GM12874 (cell line): ENCODE measurements at regions not wholly inside any gene's neighbourhood (a gene's known extent, or its start where the extent isn't known, plus 50 kb on each side); places are given as distances from the start of the nearest gene placed in this dataset.

Experiments used
- TF ChIP-seq, protein P1 (sequence below): IDR thresholded peaks from 2 replicates; pipeline ENCODE4 v1.5.1; 2011; ENCODE audit warnings: low read depth, mild to moderate bottlenecking, control low read depth, low read length, moderate library complexity; ENCODE audit not compliant: insufficient read depth

DNA sequence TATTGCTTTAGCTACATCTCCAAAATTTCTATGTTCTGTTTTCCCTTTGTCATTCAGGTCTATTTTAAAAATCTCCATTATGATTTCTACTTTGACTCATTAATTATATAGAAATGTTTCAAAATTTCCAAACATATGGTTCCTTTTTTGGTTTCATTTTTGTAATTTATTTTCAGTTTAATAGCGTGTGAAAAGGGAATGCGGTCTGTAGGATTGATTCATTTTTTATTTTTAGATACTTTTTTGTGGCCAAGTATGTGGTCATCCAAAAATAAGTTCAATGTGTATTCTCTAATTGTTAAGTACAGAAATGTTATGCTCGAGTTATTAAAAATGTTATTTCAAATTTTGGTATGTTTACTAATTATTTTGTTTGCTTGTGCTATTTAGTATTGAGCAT is 72.5 kb upstream of the ANKRD1 start:
- TF ChIP-seq, protein P1, sequence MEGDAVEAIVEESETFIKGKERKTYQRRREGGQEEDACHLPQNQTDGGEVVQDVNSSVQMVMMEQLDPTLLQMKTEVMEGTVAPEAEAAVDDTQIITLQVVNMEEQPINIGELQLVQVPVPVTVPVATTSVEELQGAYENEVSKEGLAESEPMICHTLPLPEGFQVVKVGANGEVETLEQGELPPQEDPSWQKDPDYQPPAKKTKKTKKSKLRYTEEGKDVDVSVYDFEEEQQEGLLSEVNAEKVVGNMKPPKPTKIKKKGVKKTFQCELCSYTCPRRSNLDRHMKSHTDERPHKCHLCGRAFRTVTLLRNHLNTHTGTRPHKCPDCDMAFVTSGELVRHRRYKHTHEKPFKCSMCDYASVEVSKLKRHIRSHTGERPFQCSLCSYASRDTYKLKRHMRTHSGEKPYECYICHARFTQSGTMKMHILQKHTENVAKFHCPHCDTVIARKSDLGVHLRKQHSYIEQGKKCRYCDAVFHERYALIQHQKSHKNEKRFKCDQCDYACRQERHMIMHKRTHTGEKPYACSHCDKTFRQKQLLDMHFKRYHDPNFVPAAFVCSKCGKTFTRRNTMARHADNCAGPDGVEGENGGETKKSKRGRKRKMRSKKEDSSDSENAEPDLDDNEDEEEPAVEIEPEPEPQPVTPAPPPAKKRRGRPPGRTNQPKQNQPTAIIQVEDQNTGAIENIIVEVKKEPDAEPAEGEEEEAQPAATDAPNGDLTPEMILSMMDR: no peak

GRCh38 chr10:90997670-90998069 is 76.8 kb upstream of the ANKRD1 start:
- TF ChIP-seq, protein P1: no peak

DNA sequence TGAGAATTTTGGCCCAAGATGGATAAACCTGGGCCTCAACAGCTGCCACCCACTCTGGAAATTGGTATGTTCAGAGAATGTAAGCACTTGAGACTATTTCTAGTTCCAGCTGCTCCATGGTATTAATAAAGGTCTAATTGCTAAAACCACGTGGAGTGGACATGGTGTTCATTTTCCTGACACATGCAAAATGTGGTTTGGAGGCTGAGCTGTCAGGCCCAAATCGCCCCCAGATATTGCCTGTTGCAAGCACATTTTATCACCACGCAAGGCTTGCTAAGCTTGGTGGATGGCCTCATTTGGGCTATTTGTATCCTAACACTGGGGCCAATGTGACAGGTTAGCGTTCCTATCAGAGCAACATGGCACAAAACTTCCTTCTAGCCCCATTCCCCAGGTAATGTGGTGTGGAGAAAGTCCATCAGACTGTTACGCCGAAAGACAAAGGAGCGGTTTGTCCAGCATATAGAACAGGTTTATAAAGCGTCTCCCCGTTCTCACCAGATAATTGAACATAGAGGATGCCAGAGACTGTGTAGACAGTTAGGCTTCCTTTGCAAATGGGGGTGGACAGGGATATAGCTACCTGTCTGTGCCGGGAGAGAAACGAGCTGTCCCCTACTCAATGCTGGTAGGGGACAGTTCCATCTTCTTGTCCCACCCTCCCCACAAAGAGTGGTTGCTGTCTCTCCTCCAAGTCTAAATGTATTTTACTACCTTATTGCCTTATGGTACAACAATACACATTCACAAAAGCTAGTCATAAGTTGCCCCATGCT is 78.0 kb upstream of the ANKRD1 start:
- TF ChIP-seq, protein P1: no peak

DNA sequence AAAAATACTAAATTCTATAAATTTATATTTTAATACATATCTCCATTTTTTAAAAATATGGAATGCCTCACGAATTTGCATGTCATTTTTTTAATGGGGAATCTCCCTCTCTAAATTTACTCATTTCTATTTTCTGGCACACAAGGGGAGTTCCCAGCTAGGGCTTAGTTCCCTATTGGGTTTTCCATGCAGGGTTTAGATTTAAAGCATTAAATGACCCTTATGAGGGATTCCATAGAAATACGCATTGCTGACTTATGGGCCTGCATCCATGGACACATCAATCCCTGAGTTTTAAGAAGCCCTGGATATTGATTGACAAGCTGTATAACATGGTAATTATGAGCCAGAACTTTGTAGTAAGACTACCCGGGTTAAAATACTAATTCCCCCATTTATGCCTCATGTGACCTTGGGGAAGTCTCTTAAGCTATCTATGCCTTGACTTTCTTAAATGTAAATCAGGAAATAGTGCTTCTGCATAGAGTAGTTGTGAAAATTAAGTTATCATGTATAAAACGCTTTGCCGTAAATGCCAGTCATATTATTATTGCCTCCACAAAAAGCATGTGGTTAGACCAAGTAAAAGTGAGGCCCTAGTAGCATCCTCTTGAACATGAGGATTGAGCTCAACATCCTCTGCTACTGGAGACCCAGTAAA is 78.8 kb upstream of the ANKRD1 start:
- TF ChIP-seq, protein P1: no peak

DNA sequence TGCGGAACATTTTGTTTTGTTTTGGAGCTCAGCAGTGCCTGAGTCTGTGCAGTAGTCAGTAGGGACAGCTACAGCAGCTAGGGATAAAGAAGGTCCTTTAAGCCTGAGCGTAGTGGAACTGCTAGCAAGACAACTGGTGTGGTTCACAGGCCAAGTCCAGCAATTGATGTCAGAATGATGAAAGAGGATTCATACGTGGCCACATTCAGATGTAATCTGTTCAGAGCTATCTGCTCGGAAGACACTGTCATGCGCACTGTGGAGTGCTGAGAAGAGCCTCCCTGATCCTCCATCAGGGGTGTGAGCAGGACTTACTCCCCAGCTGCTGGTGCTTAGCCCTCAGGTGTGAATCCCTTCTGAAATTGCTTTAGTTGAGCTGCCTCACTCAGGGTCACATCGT is 79.6 kb upstream of the ANKRD1 start:
- TF ChIP-seq, protein P1: no peak

DNA sequence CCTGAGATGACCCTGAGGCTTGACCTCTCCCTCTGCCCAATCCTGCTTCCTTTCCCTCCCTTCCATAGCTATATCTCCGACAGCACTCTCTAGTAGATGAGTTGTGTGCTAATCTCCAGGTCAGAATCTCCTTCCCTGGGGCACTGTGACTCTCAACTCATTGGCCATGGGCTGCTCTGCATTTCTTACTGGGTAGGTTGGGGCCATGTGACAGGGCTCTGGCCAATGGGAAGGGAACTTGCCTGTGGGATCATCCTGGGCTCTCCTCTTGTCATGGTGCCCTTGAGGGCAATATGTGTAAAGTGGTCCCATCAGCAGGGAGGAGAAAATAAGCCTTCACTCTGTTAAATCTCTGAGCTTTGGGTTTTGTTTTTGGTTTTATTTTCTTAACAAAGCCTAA is 80.1 kb upstream of the ANKRD1 start:
- TF ChIP-seq, protein P1: no peak

- TF ChIP-seq, protein P1: no peak
These were observed 81.8 kb upstream of the ANKRD1 start for GRCh38 chr10:91002656-91003055.
